ENCODE measurements at regions not wholly inside any gene's neighbourhood (a gene's known extent, or its start where the extent isn't known, plus 50 kb on each side); places are given as distances from the start of the nearest gene placed in this dataset.

- ATAC-seq (replicated peaks) (peak; percentile 69 to 74), DNase-seq (no peak)
- H3K36me3 Mint-ChIP-seq: no peaks in the 10 kb centered on the region
- H3K9me3 Mint-ChIP-seq: no peaks in the 10 kb centered on the region
- H3K27ac Mint-ChIP-seq: peak overlapping the region; percentile 94
- H3K4me3 Mint-ChIP-seq: peak overlapping the region; percentile 48 to 56
- no peaks in the 10 kb centered on the region for H3K27me3 Mint-ChIP-seq
- H3K4me1 Mint-ChIP-seq: peaks cover 32 to 49% of the 10 kb centered on the region in 2 donors
Measured at GRCh38 chr11:95699631-95700470, 89.7 kb downstream of the FAM76B start.

GRCh38 chr11:95698676-95699557, 90.7 kb downstream of the FAM76B start:
- Mint-ChIP-seq H3K4me3 (peak overlapping the region; percentile 29 to 39), H3K36me3 (no peaks in the 10 kb centered on the region)

GRCh38 chr11:95697614-95698408, 91.8 kb downstream of the FAM76B start:
- Mint-ChIP-seq H3K9me3 (no peaks in the 10 kb centered on the region), H3K4me1 (peaks cover 32 to 49% of the 10 kb centered on the region in 2 donors), H3K27ac (peak overlapping the region; percentile 79), H3K27me3 (no peaks in the 10 kb centered on the region), H3K4me3 (peak overlapping the region; percentile 28 to 54), H3K36me3 (no peaks in the 10 kb centered on the region)
- DNase-seq (no peak), ATAC-seq (replicated peaks) (peak; percentile 22 to 35)

More at GRCh38 chr11:95698676-95699557, 90.7 kb downstream of the FAM76B start:
- Mint-ChIP-seq H3K27me3 (no peaks in the 10 kb centered on the region), H3K27ac (peak overlapping the region; percentile 84), H3K4me1 (peaks cover 32 to 49% of the 10 kb centered on the region in 2 donors), H3K9me3 (no peaks in the 10 kb centered on the region)
- DNase-seq: no peak
- no peak for ATAC-seq (replicated peaks)

GRCh38 chr11:95695181-95695580, 94.4 kb downstream of the FAM76B start:
- H3K4me1 Mint-ChIP-seq: peaks cover 26 to 33% of the 10 kb centered on the region in 2 donors
- no peaks in the 10 kb centered on the region for H3K9me3 Mint-ChIP-seq
- no peaks in the 10 kb centered on the region for H3K36me3 Mint-ChIP-seq
- no peak overlapping the region for H3K4me3 Mint-ChIP-seq
- H3K27me3 Mint-ChIP-seq: no peaks in the 10 kb centered on the region
- no peak for ATAC-seq (replicated peaks)
- H3K27ac Mint-ChIP-seq: no peak overlapping the region
- DNase-seq: no peak

- H3K4me1 Mint-ChIP-seq: peaks cover 14 to 15% of the 10 kb centered on the region in 2 donors
- H3K27me3 Mint-ChIP-seq: no peaks in the 10 kb centered on the region
- H3K4me3 Mint-ChIP-seq: no peak overlapping the region
- no peak for ATAC-seq (replicated peaks)
- no peaks in the 10 kb centered on the region for H3K36me3 Mint-ChIP-seq
- no peak for DNase-seq
- H3K9me3 Mint-ChIP-seq: no peaks in the 10 kb centered on the region
- no peak overlapping the region for H3K27ac Mint-ChIP-seq
Measured at GRCh38 chr11:95693298-95693697, 96.3 kb downstream of the FAM76B start.

GRCh38 chr11:95692526-95693260, 96.9 kb downstream of the FAM76B start:
- peak in 1 of 2 donors; percentile 33 for ATAC-seq (replicated peaks)
- H3K4me3 Mint-ChIP-seq: peak overlapping the region in 1 of 2 donors; percentile 29

GRCh38 chr11:95690100-95690499, 99.5 kb downstream of the FAM76B start:
- Mint-ChIP-seq H3K4me3 (no peak overlapping the region), H3K27ac (no peak overlapping the region), H3K36me3 (no peaks in the 10 kb centered on the region), H3K9me3 (no peaks in the 10 kb centered on the region), H3K4me1 (peaks cover 0 to 3% of the 10 kb centered on the region in 2 donors), H3K27me3 (no peaks in the 10 kb centered on the region)
- no peak for ATAC-seq (replicated peaks)
- no peak for DNase-seq

More at GRCh38 chr11:95692526-95693260, 96.9 kb downstream of the FAM76B start:
- Mint-ChIP-seq H3K9me3 (no peaks in the 10 kb centered on the region), H3K36me3 (no peaks in the 10 kb centered on the region), H3K27me3 (no peaks in the 10 kb centered on the region), H3K27ac (no peak overlapping the region), H3K4me1 (peaks cover 8 to 9% of the 10 kb centered on the region in 2 donors)
- DNase-seq: no peak

- no peak overlapping the region for H3K27ac Mint-ChIP-seq
- peak; percentile 14 to 34 for ATAC-seq (replicated peaks)
- H3K9me3 Mint-ChIP-seq: no peaks in the 10 kb centered on the region
- peaks cover 3 to 10% of the 10 kb centered on the region in 2 donors for H3K4me1 Mint-ChIP-seq
- no peak overlapping the region for H3K4me3 Mint-ChIP-seq
- H3K36me3 Mint-ChIP-seq: no peaks in the 10 kb centered on the region
- no peaks in the 10 kb centered on the region for H3K27me3 Mint-ChIP-seq
- no peak for DNase-seq
Measured at GRCh38 chr11:95688501-95689222, 100.9 kb downstream of the FAM76B start.

- Mint-ChIP-seq H3K4me3 (no peak overlapping the region), H3K36me3 (no peaks in the 10 kb centered on the region), H3K27ac (no peak overlapping the region), H3K4me1 (peaks cover 3 to 10% of the 10 kb centered on the region in 2 donors), H3K27me3 (no peaks in the 10 kb centered on the region), H3K9me3 (no peaks in the 10 kb centered on the region)
- DNase-seq (no peak), ATAC-seq (replicated peaks) (no peak)
Measured at GRCh38 chr11:95688015-95688414, 101.6 kb downstream of the FAM76B start.

GRCh38 chr11:95686265-95686664, 103.3 kb downstream of the FAM76B start:
- Mint-ChIP-seq H3K9me3 (no peaks in the 10 kb centered on the region), H3K4me3 (no peak overlapping the region), H3K27ac (no peak overlapping the region), H3K27me3 (no peaks in the 10 kb centered on the region), H3K4me1 (peaks cover 8 to 23% of the 10 kb centered on the region in 2 donors), H3K36me3 (no peaks in the 10 kb centered on the region)
- ATAC-seq (replicated peaks) (no peak), DNase-seq (no peak)

- Mint-ChIP-seq H3K27me3 (no peaks in the 10 kb centered on the region), H3K36me3 (no peaks in the 10 kb centered on the region), H3K4me1 (peaks cover 8 to 23% of the 10 kb centered on the region in 2 donors), H3K9me3 (no peaks in the 10 kb centered on the region), H3K4me3 (no peak overlapping the region), H3K27ac (no peak overlapping the region)
- DNase-seq (no peak), ATAC-seq (replicated peaks) (no peak)
Measured at GRCh38 chr11:95684701-95685100, 104.9 kb downstream of the FAM76B start.

GRCh38 chr11:95684170-95684569, 105.4 kb downstream of the FAM76B start:
- H3K4me3 Mint-ChIP-seq: no peak overlapping the region

GRCh38 chr11:95682552-95682951, 107.0 kb downstream of the FAM76B start:
- Mint-ChIP-seq H3K27me3 (no peaks in the 10 kb centered on the region), H3K27ac (no peak overlapping the region), H3K4me3 (no peak overlapping the region), H3K9me3 (no peaks in the 10 kb centered on the region), H3K4me1 (peaks cover 5 to 26% of the 10 kb centered on the region in 2 donors), H3K36me3 (no peaks in the 10 kb centered on the region)
- DNase-seq: no peak
- peak in 1 of 2 donors; percentile 56 for ATAC-seq (replicated peaks)

More at GRCh38 chr11:95684170-95684569, 105.4 kb downstream of the FAM76B start:
- Mint-ChIP-seq H3K27me3 (no peaks in the 10 kb centered on the region), H3K9me3 (no peaks in the 10 kb centered on the region), H3K4me1 (peaks cover 8 to 23% of the 10 kb centered on the region in 2 donors), H3K36me3 (no peaks in the 10 kb centered on the region), H3K27ac (no peak overlapping the region)
- ATAC-seq (replicated peaks) (no peak), DNase-seq (no peak)
